NCI-H748 (cell line): ENCODE measurements at regions not wholly inside any gene's neighbourhood (a gene's known extent, or its start where the extent isn't known, plus 50 kb on each side); places are given as distances from the start of the nearest gene placed in this dataset.
A peak's percentile ranks its signal among the peaks of the same experiment; 100 is the strongest.
"Not testable (repeated sequence)": the region's sequence is repeated elsewhere in the genome, so short reads cannot be mapped to it uniquely, and the experiment has no call there.

Source experiments
- DNase-seq: peaks from one replicate; lab custom pipeline; 2025; ENCODE audit not compliant: unreplicated experiment; lab: John Stamatoyannopoulos, UW

GRCh38 chr13:107827840-107828549 is 387.3 kb downstream of the LIG4 start:
- DNase-seq, result no peak

- DNase-seq, result peak; percentile 13
Measured at GRCh38 chr13:107824635-107825034, 390.7 kb downstream of the LIG4 start.

GRCh38 chr13:107822006-107822405 is 393.3 kb downstream of the LIG4 start:
- no peak for DNase-seq

GRCh38 chr13:107821492-107821891 is 393.8 kb downstream of the LIG4 start:
- no peak for DNase-seq

GRCh38 chr13:107819071-107819470 is 396.3 kb downstream of the LIG4 start:
- DNase-seq, result no peak

GRCh38 chr13:107817647-107818287 is 397.6 kb downstream of the LIG4 start:
- DNase-seq, result no peak

- no peak for DNase-seq
Measured at GRCh38 chr13:107812014-107812412, 403.3 kb downstream of the LIG4 start.

GRCh38 chr13:107811233-107812013 is 403.9 kb downstream of the LIG4 start:
- no peak for DNase-seq

GRCh38 chr13:107809125-107809524 is 406.2 kb downstream of the LIG4 start:
- no peak for DNase-seq

- no peak for DNase-seq
Measured at GRCh38 chr13:107808389-107808788, 406.9 kb downstream of the LIG4 start.

GRCh38 chr13:107807306-107808073 is 407.8 kb downstream of the LIG4 start:
- DNase-seq, result peak; percentile 93

- no peak for DNase-seq
Measured at GRCh38 chr13:107806726-107807125, 408.6 kb downstream of the LIG4 start.

- no peak for DNase-seq
Measured at GRCh38 chr13:107803822-107804495, 411.4 kb downstream of the LIG4 start.

GRCh38 chr13:107801621-107802020 is 413.7 kb downstream of the LIG4 start:
- no peak for DNase-seq

GRCh38 chr13:107799001-107799400 is 416.3 kb downstream of the LIG4 start:
- no peak for DNase-seq

GRCh38 chr13:107790397-107790796 is 424.9 kb downstream of the LIG4 start:
- DNase-seq, result no peak

- no peak for DNase-seq
Measured at GRCh38 chr13:107788464-107789165, 426.7 kb downstream of the LIG4 start.

GRCh38 chr13:107782646-107783045 is 432.7 kb downstream of the LIG4 start:
- DNase-seq, result not testable (repeated sequence)

- no peak for DNase-seq
Measured at GRCh38 chr13:107778094-107778493, 437.2 kb downstream of the LIG4 start.

- DNase-seq, result peak; percentile 29
Measured at GRCh38 chr13:107770541-107770940, 444.8 kb downstream of the LIG4 start.
